ENCODE measurements at regions not wholly inside any gene's neighbourhood (a gene's known extent, or its start where the extent isn't known, plus 50 kb on each side); places are given as distances from the start of the nearest gene placed in this dataset.

DNA sequence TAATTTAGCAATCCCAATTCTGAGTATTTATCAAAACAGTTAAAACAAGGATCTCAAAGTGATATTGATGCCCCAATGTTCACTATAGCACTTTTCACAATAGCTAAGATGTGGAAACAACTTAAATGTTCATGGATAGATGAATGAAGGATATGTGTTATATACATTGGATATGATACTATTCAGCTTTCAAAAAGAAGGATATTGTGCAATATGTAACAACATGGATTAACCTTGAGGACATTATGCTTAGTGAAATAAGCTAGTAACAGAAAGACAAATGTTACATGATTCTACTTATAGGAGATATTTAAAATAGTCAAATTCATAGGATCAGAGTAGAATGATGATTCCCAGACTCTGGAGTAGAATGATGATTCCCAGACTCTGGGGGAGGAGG lies 78.0 kb downstream of the INSIG2 start:
- TF ChIP-seq, protein P1, sequence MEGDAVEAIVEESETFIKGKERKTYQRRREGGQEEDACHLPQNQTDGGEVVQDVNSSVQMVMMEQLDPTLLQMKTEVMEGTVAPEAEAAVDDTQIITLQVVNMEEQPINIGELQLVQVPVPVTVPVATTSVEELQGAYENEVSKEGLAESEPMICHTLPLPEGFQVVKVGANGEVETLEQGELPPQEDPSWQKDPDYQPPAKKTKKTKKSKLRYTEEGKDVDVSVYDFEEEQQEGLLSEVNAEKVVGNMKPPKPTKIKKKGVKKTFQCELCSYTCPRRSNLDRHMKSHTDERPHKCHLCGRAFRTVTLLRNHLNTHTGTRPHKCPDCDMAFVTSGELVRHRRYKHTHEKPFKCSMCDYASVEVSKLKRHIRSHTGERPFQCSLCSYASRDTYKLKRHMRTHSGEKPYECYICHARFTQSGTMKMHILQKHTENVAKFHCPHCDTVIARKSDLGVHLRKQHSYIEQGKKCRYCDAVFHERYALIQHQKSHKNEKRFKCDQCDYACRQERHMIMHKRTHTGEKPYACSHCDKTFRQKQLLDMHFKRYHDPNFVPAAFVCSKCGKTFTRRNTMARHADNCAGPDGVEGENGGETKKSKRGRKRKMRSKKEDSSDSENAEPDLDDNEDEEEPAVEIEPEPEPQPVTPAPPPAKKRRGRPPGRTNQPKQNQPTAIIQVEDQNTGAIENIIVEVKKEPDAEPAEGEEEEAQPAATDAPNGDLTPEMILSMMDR (IDR thresholded peaks at IDR 0.05; ENCODE audit: low read depth, low read length) = no peak
- DNase-seq (ENCODE audit: low read depth in 2 of 2) = no peak
- no peak overlapping the region for H3K4me3 ChIP-seq (replicated peaks in 1 of 2; ENCODE audit: low read depth in 2 of 2, low read length in 2 of 2)

DNA sequence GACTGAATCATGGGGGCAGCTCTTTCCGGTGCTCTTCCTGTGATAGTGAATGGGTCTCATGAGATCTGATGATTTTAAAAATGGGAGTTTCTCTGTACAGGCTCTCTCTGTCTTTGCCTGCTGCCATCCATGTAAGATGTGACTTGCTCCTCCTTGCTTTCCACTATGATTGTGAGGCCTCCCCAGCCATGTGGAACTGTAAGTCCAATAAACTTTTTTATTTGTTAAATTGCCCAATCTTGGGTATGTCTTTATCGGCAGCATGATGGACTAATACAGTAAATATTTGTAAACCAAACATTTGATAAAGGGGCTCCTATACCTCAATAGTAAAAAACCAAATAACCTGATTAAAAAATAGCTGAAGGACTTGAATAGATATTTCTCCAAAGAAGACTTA lies 77.3 kb downstream of the INSIG2 start:
- TF ChIP-seq, protein P1 (IDR thresholded peaks at IDR 0.05; ENCODE audit: low read depth, low read length) = no peak

More for the DNA sequence above, 77.3 kb downstream of the INSIG2 start:
- H3K4me3 ChIP-seq (replicated peaks in 1 of 2; ENCODE audit: low read depth in 2 of 2, low read length in 2 of 2) = no peak overlapping the region
- DNase-seq (ENCODE audit: low read depth in 2 of 2) = no peak

Data from cardiac fibroblast (primary cell).